ENCODE measurements at regions not wholly inside any gene's neighbourhood (a gene's known extent, or its start where the extent isn't known, plus 50 kb on each side); places are given as distances from the start of the nearest gene placed in this dataset.

- DNase-seq: no peak
Observed at GRCh38 chr4:181692965-181693364, 550.2 kb upstream of the TENM3 start.

DNA sequence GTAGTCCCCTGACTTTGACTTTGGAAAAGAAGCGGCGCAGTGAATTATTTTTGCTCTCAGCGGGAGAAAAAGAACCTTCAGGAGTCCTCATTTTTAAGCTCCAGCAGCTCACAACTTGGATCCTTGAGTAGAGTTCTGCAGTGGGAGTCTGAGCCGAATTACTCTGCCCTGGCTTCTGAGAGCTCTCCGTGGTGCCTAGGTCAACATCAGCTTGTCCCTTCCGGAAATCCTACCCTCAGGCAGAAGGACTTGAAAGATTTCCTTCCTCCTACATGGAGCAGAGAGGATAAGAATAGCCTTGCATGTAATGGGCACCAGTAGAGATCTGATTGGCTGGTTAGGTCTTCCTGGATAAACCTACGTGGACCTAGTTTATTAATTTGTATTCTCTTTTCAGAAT lies 549.7 kb upstream of the TENM3 start:
- no peak for DNase-seq

- no peak for DNase-seq
Observed at GRCh38 chr4:181698221-181698620, 545.0 kb upstream of the TENM3 start.

GRCh38 chr4:181701214-181701613 lies 542.0 kb upstream of the TENM3 start:
- no peak for DNase-seq

DNA sequence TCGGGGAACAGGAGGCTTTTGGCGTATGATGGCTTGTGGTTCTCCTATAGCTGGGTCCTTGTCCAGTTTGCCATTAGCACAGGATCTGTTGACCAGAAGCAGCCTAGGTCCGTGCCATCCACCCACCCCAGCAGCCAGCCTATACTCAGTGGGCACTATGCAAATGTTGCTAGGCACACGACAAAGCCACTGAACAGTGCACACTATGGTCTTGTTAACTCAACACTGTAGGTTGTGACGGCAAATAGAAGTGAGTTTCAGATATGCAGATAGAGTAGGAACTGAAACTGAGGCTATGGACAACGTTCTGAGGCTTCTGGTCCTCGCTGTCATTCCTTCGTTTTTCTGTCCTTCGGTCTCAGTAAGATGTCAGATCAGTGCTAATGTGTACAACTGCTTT lies 541.3 kb upstream of the TENM3 start:
- DNase-seq: no peak

GRCh38 chr4:181702864-181703495 lies 540.2 kb upstream of the TENM3 start:
- no peak for DNase-seq

DNA sequence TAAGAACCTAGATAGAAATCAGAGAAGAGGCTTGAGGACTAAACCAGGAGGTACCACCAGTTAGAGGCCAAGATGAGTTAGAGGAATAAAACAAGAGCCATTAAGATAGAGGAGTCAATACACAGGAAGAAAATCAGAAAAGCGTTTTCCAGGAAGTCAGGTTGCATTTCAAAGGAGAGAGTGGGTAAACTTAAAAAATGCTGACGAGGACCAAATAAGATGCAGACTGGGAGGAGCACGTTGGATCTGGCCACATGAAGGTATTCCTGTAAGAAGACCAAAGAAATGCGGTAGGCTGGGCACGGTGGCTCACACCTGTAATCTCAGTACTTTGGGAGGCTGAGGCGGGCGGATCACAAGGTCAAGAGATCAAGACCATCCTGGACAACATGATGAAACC lies 533.1 kb upstream of the TENM3 start:
- DNase-seq: no peak

DNA sequence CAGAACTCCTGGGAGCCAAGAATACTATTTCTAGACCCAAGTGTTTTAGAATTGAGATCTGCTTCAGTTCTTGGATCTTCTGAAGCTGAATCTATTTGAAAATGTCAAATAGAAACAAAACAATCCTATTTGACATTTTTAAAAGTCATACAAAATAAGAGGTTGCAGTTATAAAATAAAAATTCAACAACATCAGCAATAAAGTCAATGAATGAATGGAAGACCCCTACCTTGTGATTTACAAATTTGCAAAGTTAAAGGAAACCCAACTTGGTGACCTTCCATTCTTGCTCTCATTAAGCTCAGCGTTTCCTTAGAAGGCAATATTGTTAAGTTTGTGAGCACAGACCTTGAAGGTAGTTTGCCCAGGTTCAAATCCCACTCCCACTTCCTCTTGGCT lies 531.8 kb upstream of the TENM3 start:
- no peak for DNase-seq

DNA sequence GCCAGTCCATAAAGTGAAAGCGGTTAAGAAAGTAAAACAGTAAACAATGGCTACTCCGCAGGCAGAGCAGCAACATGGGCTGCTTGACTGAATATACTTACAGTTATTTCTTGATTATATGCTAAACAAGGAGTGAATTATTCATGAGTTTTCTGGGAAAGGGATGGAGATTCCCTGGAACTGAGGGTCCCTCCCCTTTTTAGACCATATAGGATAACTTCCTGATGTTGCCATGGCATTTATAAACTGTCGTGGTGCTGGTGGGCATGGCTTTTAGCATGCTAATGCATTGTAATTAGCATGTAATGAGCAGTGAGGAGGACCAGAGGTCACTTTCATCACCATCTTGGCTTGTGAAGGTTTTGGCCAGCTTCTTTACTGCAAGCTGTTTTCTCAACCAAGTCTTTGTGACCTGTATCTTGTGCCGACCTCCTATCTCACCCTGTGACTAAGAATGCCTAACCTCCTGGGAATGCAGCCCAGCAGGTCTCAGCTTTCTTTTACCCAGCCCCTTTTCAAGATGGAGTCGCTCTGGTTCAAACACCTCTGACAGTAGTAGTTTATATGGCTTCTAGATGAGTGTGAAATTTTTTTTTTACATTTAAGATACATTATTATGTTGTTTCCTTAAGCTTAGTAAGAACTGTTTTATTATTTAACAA lies 514.8 kb upstream of the TENM3 start:
- no peak for DNase-seq

DNA sequence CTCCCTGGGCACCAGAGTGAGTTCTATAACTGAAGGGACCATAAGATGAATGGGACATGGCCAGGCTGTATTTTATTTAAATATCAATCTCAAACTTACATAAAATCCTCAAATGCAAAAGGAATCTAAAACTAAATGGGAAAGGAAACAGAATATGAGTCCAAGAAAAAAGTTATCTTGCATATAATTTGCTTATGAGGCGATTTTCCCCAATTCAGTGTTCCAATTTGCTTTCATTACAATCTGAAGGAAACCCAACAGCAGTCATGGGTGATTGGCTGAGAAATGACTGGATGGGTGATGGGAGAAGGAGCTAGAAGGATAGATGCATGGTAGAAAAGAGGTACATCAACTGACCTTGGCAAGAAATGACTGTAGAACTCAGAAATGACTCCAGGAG lies 511.3 kb upstream of the TENM3 start:
- DNase-seq: no peak

GRCh38 chr4:181737744-181738143 lies 505.5 kb upstream of the TENM3 start:
- DNase-seq: no peak

GRCh38 chr4:181739031-181739430 lies 504.2 kb upstream of the TENM3 start:
- DNase-seq: no peak

DNA sequence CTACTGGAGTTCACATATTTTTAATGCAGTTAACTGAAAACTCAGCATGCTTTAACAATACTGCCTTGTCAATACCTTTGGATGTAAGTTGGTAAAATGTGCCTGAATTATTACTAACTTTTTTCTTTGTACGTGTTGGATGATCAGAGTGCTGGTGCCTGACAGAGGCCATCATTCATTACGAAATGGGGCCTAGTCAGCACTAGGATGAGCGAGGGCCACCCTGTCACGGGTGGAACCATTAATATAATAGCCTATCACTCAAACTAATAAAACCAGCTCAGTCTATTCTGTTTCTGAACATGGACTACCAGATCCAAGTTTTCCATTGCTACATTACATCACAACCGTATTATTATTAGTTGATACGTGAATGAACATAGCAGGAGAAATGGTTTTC lies 501.7 kb upstream of the TENM3 start:
- DNase-seq: no peak

DNA sequence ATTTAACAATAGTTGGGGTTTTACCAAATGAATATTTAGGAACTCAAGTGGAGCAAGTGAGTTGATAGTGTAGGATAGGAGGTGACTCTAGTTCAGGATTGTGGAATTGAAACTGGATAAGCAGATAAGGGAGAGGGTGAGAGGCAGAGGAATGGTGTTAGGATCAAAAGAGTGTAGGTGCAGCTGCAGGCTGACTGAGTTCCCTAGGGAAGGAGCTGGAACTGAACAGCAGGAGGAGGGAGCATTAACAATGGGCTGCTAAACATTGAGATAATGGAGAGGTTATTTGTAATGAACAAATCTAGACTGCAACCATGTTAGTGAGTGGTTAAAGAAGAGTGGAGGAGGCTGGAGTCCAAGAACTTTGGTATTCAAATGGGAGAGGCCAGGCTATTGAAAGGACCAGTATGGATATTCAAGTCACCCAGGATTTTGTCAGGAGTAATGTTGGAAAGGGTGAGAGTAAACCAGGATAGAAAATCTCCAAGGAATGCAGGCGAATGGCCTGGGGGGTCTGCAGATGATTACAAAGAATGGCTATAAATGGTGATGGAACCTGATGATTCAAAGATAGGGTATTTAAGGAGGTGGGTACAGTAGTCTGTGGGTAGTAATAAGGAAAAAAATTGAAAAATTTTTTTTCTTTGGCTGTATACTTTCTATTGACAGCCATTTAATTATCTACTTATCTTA lies 497.1 kb upstream of the TENM3 start:
- DNase-seq: no peak

DNA sequence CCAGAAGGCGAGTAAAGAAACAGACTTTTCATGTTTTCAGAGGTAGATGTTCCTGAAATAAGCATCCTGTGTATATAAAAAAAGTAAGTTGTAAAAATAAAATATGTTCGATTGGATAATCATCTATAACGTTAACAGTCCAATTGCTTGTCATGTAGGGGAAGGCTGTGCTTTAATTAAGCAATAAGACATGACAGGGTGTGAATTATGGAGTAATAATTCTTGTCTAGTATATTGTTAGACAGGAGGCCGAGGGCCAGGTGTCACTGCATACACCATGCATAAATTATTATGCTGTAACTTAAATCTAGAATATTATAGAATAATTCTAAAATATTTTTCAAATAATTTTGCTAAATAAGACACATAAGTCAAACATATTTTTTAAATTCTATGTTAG lies 494.6 kb upstream of the TENM3 start:
- DNase-seq: no peak

GRCh38 chr4:181752516-181752915 lies 490.7 kb upstream of the TENM3 start:
- DNase-seq: no peak

DNA sequence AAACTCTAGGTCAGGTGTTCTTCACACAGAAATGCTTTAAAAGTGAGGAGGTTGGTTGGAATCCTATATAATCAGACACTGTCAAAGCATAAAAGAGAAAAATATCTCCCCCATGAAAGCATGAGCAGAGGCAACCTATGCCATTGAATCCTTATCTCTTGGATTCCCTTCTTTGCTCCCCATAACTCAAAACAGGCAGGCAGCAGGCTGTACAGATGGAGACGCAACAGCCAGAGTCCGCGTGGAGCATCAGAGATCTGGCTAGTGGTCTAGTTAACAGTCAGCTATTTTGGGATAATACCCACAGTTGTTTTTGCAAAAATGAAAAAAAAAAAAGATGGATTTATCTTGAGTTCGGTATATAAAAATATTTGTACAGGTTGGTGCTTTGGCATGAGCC lies 490.0 kb upstream of the TENM3 start:
- DNase-seq: no peak

DNA sequence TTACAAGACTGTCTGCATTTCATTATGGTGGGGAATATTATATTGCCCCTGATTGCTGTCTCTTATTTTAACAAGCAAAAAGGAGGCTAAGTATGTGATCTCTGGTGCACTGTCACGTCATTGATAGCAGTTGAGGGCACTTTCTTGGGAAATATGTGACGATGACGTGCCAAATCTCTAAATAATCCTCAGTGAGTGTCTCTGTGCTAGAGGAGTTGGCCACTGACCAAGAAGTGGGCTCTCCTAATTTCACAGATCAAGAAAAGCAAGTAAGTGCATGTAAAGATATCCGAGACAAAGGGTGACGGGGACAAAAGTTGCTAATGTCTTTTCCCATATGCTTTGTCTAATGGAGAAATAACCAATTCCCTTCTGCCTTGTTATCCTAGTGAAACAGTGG lies 487.4 kb upstream of the TENM3 start:
- no peak for DNase-seq

DNA sequence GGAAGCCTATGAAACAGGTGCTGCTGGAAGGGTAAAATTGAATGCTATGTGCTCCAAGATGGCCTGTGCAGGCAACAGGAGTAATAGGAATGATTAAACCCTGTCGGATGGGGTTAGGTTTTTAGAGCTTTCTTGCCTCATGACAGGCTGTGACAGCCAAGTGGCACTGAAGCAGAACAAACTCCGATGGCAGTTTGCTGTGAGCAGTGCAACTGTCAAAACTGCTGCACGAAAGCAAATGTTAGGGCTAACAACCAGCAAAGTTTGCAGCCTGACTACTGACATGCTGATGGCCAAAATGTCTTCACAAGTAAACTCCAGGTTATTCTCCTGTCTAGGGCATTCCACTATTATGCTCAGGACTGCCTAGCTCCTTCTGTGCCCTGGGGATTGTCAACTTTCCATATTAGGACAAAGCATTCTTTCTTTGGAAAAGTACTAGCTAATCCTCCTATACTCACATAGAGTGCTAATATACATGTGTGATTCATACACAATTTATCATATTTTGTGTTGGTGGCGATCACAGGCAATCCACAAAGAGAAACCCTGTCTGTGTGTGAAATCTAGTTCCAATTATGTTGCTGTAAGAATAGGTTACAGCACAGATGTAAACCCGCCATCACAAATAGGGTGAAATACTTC lies 486.6 kb upstream of the TENM3 start:
- no peak for DNase-seq

- DNase-seq: no peak
Observed at GRCh38 chr4:181757098-181757497, 486.1 kb upstream of the TENM3 start.

- DNase-seq: no peak
Observed at GRCh38 chr4:181757910-181758660, 485.1 kb upstream of the TENM3 start.

DNA sequence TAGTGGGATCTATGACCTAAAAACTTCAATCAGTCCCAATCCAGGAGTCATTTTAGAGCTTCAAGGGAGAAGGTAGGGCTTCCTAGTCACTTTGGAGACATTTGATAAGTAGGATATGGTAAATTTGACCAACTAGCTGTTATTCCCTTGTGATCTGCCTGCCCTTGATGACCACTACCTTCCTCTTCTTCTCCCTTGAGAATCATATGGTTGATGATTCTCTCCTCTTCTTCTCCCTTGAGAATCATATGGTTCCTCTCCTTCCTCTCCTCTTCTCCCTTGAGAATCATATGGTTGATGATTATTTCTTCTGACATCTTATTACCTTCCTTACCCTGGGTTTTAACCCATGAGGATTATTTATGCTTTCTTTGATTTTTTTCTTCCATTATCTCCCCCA lies 482.6 kb upstream of the TENM3 start:
- no peak for DNase-seq

GRCh38 chr4:181761156-181761555 lies 482.0 kb upstream of the TENM3 start:
- DNase-seq: no peak
